Right atrium auricular region (tissue), 2 donors: ENCODE measurements at regions not wholly inside any gene's neighbourhood (a gene's known extent, or its start where the extent isn't known, plus 50 kb on each side); places are given as distances from the start of the nearest gene placed in this dataset.

ENCODE experiments used
- DNase-seq: peaks from one replicate; pipeline ENCODE4 v3.0.0-alpha.2; 2019; ENCODE audit warnings: low spot score
- H3K27ac ChIP-seq, 2 donors: fragments of 200-600 bp; sonication (generic); 1 replicate in 1 of 2; 2 replicates in 1 of 2; pipeline ENCODE4 v1.5.1; 2016 to 2019
- H3K27me3 ChIP-seq, 2 donors: fragments of 200-600 bp; sonication (generic); one replicate each; pipeline versions ENCODE4 v1.5.1 to v1.6.0; 2017 to 2019
- H3K36me3 ChIP-seq: fragments of 200-600 bp; sonication (generic); one replicate; pipeline ENCODE4 v1.5.1; 2016
- H3K4me1 ChIP-seq, 2 donors: fragments of 200-600 bp; sonication (generic); one replicate each; pipeline versions ENCODE4 v1.5.1 to v1.6.0; 2017 to 2019
- H3K4me3 ChIP-seq, 2 donors: fragments of 200-600 bp; sonication (generic); 1 replicate in 1 of 2; 2 replicates in 1 of 2; pipeline ENCODE4 v1.5.1; 2017 to 2019; ENCODE audit warnings: mild to moderate bottlenecking in 1 of 2, moderate library complexity in 1 of 2
- H3K9me3 ChIP-seq, 2 donors: fragments of 200-600 bp; sonication (generic); one replicate each; pipeline ENCODE4 v1.5.1; 2019
- TF ChIP-seq, protein P1 (sequence below), 2 donors: fragments of 200-600 bp; sonication (generic); IDR thresholded peaks; one replicate each; pipeline ENCODE4 v1.5.1; 2019; ENCODE audit warnings: antibody characterized with exemption in 2 of 2

DNA sequence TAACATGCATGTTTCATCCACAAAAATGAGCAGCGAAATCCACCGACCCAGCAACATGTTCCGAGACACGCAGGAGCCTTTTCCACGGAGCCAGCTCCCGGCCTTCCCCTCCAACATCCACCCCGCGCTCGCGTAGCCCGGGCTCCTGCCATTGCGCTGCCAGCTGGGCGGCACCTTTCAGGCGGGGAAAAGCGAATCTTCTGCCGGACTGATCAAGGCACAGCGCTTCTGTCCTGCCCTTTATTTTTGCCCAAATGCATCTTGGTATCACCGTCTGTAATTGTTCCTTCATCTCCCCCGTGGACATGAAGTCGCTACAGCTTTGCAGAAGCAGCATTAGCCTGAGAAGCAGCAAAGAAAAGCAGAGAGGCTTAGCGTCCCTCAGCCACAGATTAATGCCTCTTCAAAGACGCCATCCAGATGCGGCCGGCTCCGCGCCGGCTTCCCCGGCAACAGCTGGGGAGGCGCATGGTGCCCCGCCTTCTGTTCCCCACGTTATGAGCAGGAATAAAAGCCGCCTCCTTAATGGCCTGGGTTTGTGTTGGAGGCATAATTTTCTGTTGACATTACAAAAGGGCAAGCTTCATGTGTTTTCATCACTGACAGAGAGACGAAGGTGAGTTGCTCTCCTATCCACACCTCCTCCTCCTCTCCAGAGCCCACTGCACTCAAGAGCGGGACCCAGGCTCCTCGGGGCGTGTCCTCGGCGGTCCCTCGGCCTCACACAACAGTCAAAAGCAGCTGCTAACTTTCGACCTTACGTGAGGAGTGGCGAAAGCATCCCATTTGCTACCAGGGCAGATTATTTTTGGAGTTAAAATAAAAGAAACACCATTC is 122.1 kb upstream of the SALL3 start:
- no peak for DNase-seq
- no peaks in the 10 kb centered on the region for H3K4me1 ChIP-seq
- H3K36me3 ChIP-seq = no peaks in the 10 kb centered on the region
- no peak overlapping the region for H3K27ac ChIP-seq
- H3K4me3 ChIP-seq = no peak overlapping the region
- no peaks in the 10 kb centered on the region for H3K9me3 ChIP-seq
- H3K27me3 ChIP-seq = no peaks in the 10 kb centered on the region
- TF ChIP-seq, protein P1, sequence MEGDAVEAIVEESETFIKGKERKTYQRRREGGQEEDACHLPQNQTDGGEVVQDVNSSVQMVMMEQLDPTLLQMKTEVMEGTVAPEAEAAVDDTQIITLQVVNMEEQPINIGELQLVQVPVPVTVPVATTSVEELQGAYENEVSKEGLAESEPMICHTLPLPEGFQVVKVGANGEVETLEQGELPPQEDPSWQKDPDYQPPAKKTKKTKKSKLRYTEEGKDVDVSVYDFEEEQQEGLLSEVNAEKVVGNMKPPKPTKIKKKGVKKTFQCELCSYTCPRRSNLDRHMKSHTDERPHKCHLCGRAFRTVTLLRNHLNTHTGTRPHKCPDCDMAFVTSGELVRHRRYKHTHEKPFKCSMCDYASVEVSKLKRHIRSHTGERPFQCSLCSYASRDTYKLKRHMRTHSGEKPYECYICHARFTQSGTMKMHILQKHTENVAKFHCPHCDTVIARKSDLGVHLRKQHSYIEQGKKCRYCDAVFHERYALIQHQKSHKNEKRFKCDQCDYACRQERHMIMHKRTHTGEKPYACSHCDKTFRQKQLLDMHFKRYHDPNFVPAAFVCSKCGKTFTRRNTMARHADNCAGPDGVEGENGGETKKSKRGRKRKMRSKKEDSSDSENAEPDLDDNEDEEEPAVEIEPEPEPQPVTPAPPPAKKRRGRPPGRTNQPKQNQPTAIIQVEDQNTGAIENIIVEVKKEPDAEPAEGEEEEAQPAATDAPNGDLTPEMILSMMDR (IDR thresholded peaks at IDR 0.05) = no peak

DNA sequence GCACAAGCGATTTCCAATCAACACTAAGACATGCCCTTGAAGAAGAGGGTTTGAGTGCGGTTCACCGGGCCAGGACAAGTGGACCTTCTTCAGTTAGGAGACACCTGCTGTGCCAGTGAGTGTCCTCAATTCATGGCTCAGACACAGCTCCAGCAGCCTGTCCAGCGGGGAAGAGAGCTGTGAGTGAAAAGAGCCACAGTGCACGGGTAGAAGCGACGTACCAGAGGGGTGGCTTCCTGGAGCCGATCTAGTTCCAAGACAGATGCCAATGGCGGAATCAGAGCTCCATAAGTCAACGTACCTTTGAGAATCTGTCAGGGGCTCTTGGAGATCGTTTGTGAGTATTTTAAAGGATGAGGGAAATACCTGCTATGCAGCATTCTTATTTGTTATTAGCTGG is 119.9 kb upstream of the SALL3 start:
- Histone ChIP-seq H3K9me3 (no peaks in the 10 kb centered on the region), H3K4me1 (no peaks in the 10 kb centered on the region), H3K36me3 (no peaks in the 10 kb centered on the region), H3K4me3 (no peak overlapping the region), H3K27me3 (no peaks in the 10 kb centered on the region), H3K27ac (no peak overlapping the region)
- TF ChIP-seq, protein P1 (IDR thresholded peaks at IDR 0.05) = no peak
- DNase-seq = no peak

DNA sequence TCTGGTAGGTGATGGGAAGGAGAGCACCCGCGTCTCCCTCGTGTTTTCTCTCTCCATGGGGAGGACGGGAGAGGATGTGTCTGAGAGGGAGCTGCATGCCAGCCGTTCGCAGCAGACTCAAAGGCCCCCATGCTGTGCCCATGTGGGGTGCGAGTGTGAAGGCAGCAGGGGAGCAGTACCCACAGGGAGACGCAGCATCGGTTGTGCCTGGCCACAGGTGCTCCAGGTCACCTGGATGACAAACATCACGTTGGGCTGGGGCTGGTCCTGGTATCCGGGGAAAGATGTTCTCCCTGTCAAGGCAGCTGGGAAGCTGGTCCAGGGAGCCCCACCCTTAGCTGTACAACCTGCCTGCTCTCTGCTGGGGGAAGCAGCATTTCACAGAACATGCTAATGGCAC is 119.5 kb upstream of the SALL3 start:
- Histone ChIP-seq H3K27ac (no peak overlapping the region), H3K27me3 (no peaks in the 10 kb centered on the region), H3K9me3 (no peaks in the 10 kb centered on the region), H3K4me1 (no peaks in the 10 kb centered on the region), H3K36me3 (no peaks in the 10 kb centered on the region), H3K4me3 (no peak overlapping the region)
- DNase-seq = no peak
- TF ChIP-seq, protein P1 (IDR thresholded peaks at IDR 0.05) = no peak

DNA sequence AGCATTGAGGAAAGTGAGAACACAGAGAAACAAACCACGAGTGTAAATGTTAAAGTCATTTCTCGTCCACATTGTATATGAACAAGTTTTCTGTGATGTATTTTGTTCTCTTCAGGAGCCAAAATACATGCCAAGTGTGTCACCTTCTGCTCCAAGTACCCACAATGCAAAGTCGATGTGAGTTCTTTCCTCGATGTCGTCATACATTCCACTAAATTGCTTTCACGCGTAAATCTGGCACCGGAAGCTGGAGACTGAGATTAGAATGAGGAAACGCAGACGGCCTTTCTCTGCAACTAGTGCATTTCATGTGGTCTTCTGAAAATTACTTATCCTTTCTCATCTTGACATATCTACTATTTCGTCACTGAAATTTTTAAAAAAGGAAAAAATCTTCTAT is 118.5 kb upstream of the SALL3 start:
- no peak overlapping the region for H3K27ac ChIP-seq
- no peaks in the 10 kb centered on the region for H3K27me3 ChIP-seq
- no peak overlapping the region for H3K4me3 ChIP-seq
- TF ChIP-seq, protein P1 (IDR thresholded peaks at IDR 0.05) = no peak
- H3K9me3 ChIP-seq = no peaks in the 10 kb centered on the region
- H3K4me1 ChIP-seq = no peaks in the 10 kb centered on the region
- DNase-seq = peak; percentile 69
- no peaks in the 10 kb centered on the region for H3K36me3 ChIP-seq

DNA sequence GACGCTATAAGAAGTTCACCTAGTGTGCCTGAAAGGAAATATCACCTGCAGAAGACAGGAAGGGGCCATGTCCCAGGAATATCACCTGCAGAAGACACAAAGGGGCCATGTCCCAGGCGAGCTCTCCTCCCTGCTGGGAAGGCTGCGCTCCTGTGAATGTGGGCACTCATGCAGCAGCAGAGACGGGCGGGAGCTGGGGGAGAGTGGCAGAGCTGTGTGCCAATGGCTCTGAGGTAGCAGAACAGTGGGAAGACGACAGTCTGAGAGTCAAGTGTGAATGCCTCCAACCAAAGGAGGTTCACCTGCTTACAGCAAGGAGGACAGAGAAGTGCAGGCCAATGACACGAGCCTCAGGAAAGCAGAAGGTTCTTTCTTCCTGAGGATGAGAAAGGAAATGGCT is 117.9 kb upstream of the SALL3 start:
- Histone ChIP-seq H3K27ac (no peak overlapping the region), H3K4me1 (no peaks in the 10 kb centered on the region), H3K36me3 (no peaks in the 10 kb centered on the region), H3K4me3 (no peak overlapping the region), H3K9me3 (no peaks in the 10 kb centered on the region), H3K27me3 (no peaks in the 10 kb centered on the region)
- DNase-seq = no peak
- TF ChIP-seq, protein P1 (IDR thresholded peaks at IDR 0.05) = no peak

DNA sequence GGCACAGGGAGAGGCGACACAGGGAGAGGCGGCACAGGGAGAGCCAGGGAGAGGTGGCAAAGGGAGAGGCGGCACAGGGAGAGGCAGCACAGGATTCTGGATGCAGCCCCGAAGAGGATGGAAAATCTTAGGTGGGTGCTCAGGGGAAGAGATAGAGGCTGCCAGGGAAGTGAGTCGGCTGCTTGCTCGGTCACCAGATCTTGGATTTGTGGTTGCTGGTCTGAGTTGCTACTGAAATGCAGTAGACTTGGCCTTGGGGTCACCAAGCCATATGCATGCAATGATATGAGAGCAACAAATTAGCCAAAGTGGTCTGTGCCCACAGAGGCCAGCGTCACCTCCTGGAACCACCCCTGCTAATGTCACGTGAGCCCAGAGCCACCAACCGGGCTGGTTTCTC is 117.2 kb upstream of the SALL3 start:
- H3K4me3 ChIP-seq = no peak overlapping the region
- no peaks in the 10 kb centered on the region for H3K9me3 ChIP-seq
- TF ChIP-seq, protein P1 (IDR thresholded peaks at IDR 0.05) = no peak
- DNase-seq = peak; percentile 13
- H3K27ac ChIP-seq = no peak overlapping the region
- no peaks in the 10 kb centered on the region for H3K27me3 ChIP-seq
- no peaks in the 10 kb centered on the region for H3K36me3 ChIP-seq
- H3K4me1 ChIP-seq = no peaks in the 10 kb centered on the region
